Upper lobe of right lung (tissue), 1 donor: ENCODE measurements at regions not wholly inside any gene's neighbourhood (a gene's known extent, or its start where the extent isn't known, plus 50 kb on each side); places are given as distances from the start of the nearest gene placed in this dataset.

ENCODE experiments used
- ATAC-seq: fragments of 200-7000 bp; cut with Tn5 transposase; one replicate; pipeline ENCODE4 v1.9.1; 2020; ENCODE audit warnings: mild to moderate bottlenecking, moderate library complexity
- DNase-seq: peaks from one replicate; pipeline ENCODE4 v3.0.0-alpha.2; 2020
- H3K27ac ChIP-seq: fragments of 200-600 bp; one replicate; pipeline ENCODE4 v1.8.0; 2022
- H3K27me3 ChIP-seq: fragments of 200-600 bp; one replicate; pipeline ENCODE4 v1.8.0; 2022; ENCODE audit warnings: mild to moderate bottlenecking
- H3K36me3 ChIP-seq: fragments of 200-600 bp; one replicate; pipeline ENCODE4 v1.8.0; 2022
- H3K4me1 ChIP-seq: fragments of 200-600 bp; one replicate; pipeline ENCODE4 v1.8.0; 2022
- H3K4me3 ChIP-seq: fragments of 200-600 bp; one replicate; pipeline ENCODE4 v1.8.0; 2022; ENCODE audit warnings: mild to moderate bottlenecking
- H3K9me3 ChIP-seq: fragments of 200-600 bp; one replicate; pipeline ENCODE4 v1.8.0; 2022
- CTCF ChIP-seq: fragments of 200-600 bp; IDR thresholded peaks from one replicate; pipeline ENCODE4 v1.8.0; 2022; ENCODE audit warnings: antibody characterized with exemption
- intact Hi-C: fragments of 100-400 bp; cut with DNase I; formaldehyde crosslinking; loops from one replicate; pipeline ENCODE4 v1.11.0; 2022
- donor health status: DM: no; HTN: yes; CAD: no; lungs with severe emphysema.

- Histone ChIP-seq H3K27me3 (no peaks in the 10 kb centered on the region), H3K4me1 (peaks cover 7% of the 10 kb centered on the region), H3K27ac (no peak overlapping the region), H3K36me3 (no peaks in the 10 kb centered on the region), H3K4me3 (no peak overlapping the region), H3K9me3 (no peaks in the 10 kb centered on the region)
- no peak for TF ChIP-seq CTCF
- DNase-seq (no peak), ATAC-seq (no peak)
- intact Hi-C loops, result loop anchor here (5.0 kb wide), 1 partner anchor 187 kb away; no protein-coding TSS in a partner anchor
Measured at GRCh38 chr5:126354858-126355731, 68.1 kb upstream of the GRAMD2B start.

- peaks cover 7% of the 10 kb centered on the region for H3K4me1 ChIP-seq
- H3K36me3 ChIP-seq, result no peaks in the 10 kb centered on the region
- DNase-seq (no peak), ATAC-seq (no peak)
- no peak for TF ChIP-seq CTCF
- intact Hi-C loops, result no loop called here
- no peaks in the 10 kb centered on the region for H3K9me3 ChIP-seq
- H3K27ac ChIP-seq, result no peak overlapping the region
- no peaks in the 10 kb centered on the region for H3K27me3 ChIP-seq
- H3K4me3 ChIP-seq, result no peak overlapping the region
Measured at GRCh38 chr5:126355940-126356339, 67.3 kb upstream of the GRAMD2B start.

- no peaks in the 10 kb centered on the region for H3K9me3 ChIP-seq
- ATAC-seq, result peak; percentile 54
- intact Hi-C loops, result no loop called here
- H3K36me3 ChIP-seq, result no peaks in the 10 kb centered on the region
- TF ChIP-seq CTCF, result no peak
- H3K27me3 ChIP-seq, result no peaks in the 10 kb centered on the region
- H3K4me3 ChIP-seq, result no peak overlapping the region
- peaks cover 7% of the 10 kb centered on the region for H3K4me1 ChIP-seq
- no peak for DNase-seq
- no peak overlapping the region for H3K27ac ChIP-seq
Measured at GRCh38 chr5:126357585-126358342, 65.4 kb upstream of the GRAMD2B start.

- Histone ChIP-seq H3K27ac (no peak overlapping the region), H3K4me1 (peaks cover 7% of the 10 kb centered on the region), H3K9me3 (no peaks in the 10 kb centered on the region), H3K36me3 (no peaks in the 10 kb centered on the region), H3K27me3 (no peaks in the 10 kb centered on the region), H3K4me3 (no peak overlapping the region)
- TF ChIP-seq CTCF, result no peak
- ATAC-seq, result peak; percentile 21
- intact Hi-C loops, result no loop called here
- no peak for DNase-seq
Measured at GRCh38 chr5:126358525-126358924, 64.7 kb upstream of the GRAMD2B start.

GRCh38 chr5:126359884-126360283 lies 63.3 kb upstream of the GRAMD2B start:
- no peak for TF ChIP-seq CTCF
- no peak for ATAC-seq
- intact Hi-C loops, result no loop called here

More at GRCh38 chr5:126359884-126360283, 63.3 kb upstream of the GRAMD2B start:
- Histone ChIP-seq H3K36me3 (no peaks in the 10 kb centered on the region), H3K4me3 (no peak overlapping the region), H3K4me1 (no peaks in the 10 kb centered on the region), H3K9me3 (no peaks in the 10 kb centered on the region), H3K27me3 (no peaks in the 10 kb centered on the region), H3K27ac (no peak overlapping the region)
- DNase-seq, result no peak
